Stimulated activated CD4-positive, alpha-beta T cell treated with anti-CD3 and anti-CD28 coated beads, TNF-alpha, amount 100 ng/mL, for 24 hours (primary cell): ENCODE measurements at regions not wholly inside any gene's neighbourhood (a gene's known extent, or its start where the extent isn't known, plus 50 kb on each side); places are given as distances from the start of the nearest gene placed in this dataset.

ENCODE experiments used
- DNase-seq, 3 experiments: peaks; one replicate each; pipeline ENCODE4 v3.0.0-alpha.2; 2020; ENCODE audit warnings: low read depth in 3 of 3

GRCh38 chr14:75371297-75371696, 56.5 kb upstream of the JDP2 start:
- DNase-seq, result no peak

- DNase-seq, result no peak
These were observed 55.6 kb upstream of the JDP2 start for GRCh38 chr14:75372260-75372659.

- no peak for DNase-seq
These were observed 54.7 kb upstream of the JDP2 start for GRCh38 chr14:75373133-75373532.

- no peak for DNase-seq
These were observed 54.2 kb upstream of the JDP2 start for GRCh38 chr14:75373616-75374015.

GRCh38 chr14:75374911-75375310, 52.9 kb upstream of the JDP2 start:
- no peak for DNase-seq

- DNase-seq, result no peak
These were observed 51.8 kb upstream of the JDP2 start for GRCh38 chr14:75375983-75376382.
